GM18520 (cell line): ENCODE measurements at regions not wholly inside any gene's neighbourhood (a gene's known extent, or its start where the extent isn't known, plus 50 kb on each side); places are given as distances from the start of the nearest gene placed in this dataset.

Source experiments
- ATAC-seq: cut with Tn5 transposase; IDR thresholded peaks from one replicate; pipeline ENCODE4 v1.9.1; 2021; ENCODE audit not compliant: unreplicated experiment

DNA sequence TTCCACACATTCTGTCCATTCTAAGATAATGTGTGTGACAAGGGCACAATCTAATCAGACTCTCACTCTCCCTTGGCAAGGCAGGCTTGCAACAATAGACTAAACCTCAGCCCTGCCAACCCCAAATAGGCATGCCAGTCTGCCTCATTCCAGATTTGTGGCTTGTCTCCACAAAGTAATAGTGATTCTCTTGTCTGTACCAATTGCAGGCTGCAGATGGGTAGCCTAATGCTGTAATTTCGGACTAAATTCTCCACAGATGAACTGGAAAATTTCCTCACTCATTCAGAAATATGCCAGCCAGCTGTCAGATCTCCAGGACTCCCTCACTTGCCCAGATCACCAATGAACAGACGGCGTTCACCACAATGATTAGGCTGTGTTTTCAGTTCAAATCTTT lies 413.6 kb downstream of the ELAVL2 start:
- no peak for ATAC-seq

DNA sequence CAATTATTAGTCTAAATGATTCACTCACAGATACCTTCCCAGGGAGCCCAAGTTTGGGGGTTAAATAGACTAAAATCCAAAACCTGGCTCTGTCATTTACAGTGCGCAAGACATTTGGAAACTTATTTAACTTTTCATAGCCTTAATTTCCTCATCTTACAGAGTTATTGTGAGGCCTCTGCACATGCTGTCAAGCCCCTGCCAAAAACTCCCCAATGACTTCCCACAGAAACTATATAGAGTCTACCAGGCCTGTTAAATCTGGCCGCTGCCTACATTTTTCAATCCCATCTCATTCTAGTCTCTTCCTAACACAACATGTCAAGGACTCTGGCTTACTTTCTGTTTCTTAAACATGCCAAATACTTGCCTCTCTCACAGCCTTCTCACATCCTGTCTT lies 412.5 kb downstream of the ELAVL2 start:
- no peak for ATAC-seq

GRCh38 chr9:23423999-23424398 lies 402.0 kb downstream of the ELAVL2 start:
- ATAC-seq: no peak

DNA sequence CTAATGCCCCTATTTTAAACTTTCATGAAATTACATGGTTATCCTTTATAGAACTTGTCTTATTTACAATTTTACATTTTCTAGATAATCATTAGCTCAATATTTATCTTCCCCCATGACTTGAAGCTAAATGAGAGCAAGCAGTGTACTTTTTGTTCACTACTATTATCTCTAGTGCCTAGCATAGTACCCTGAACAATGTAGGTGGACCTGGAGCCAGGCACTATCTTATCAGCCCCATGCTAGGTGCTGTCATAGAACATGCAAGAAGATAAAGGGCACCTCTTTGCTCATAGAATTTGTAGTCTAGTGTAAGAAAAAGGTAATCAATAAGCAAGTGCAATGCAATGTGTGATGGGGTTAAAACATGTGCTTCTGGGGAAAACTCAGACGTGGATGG lies 399.9 kb downstream of the ELAVL2 start:
- no peak for ATAC-seq

DNA sequence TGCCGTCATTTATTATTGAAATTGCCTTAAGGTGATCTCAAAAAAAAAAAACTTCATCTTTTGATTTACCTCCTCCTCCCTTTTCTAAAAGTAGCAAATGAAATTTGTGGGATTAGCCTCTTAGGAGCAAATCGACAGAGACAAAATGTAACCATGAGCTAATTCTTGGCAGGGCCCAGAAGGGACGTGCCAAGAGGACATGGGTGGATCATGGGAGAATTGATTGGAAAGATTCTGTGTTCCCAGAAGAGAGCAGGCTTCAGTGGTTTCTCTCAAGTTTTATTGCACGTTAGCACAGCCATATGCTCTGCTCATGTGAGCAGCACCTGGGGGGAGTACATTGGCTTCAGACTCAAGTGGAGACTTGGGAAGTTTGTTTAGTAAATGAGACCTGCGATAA lies 394.6 kb downstream of the ELAVL2 start:
- no peak for ATAC-seq

DNA sequence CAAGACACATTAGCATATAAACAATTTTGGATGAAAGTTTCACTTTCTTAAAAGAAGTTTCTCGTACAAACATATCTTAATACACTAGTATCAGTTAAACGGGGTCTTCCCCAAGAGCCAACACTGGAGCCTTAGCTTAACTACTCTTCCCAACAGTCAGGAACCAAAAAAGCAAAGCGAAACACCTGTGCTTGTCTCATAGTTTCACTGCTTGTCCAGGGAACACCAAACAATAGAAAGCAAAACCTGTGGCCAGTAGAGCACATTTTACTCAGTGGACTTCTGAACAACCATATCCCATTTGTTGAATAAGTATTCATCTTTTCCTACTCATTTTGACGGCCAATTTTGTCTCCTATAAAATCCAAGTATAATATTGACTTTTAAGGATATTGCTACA lies 391.4 kb downstream of the ELAVL2 start:
- ATAC-seq: no peak

GRCh38 chr9:23438299-23438907 lies 387.6 kb downstream of the ELAVL2 start:
- ATAC-seq: no peak

GRCh38 chr9:23441275-23441674 lies 384.8 kb downstream of the ELAVL2 start:
- ATAC-seq: no peak

DNA sequence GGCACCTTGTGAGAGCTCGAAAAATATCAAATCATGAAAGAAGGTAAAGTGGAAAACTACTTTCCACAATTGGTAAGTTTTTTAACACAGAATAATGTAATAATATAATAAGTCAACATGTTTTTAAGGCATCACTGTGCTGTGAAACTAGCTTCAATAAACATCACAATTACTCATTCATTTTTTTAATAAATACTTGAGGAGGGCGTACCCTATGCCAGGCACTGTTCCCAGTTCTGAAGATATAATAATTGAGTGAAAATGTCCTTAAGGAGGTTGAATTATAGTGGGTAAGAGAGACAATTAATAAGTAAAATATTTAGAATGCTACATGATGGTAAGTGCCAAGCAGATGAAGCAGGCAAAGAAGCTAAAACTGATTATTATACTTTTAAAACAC lies 381.4 kb downstream of the ELAVL2 start:
- ATAC-seq: no peak

- no peak for ATAC-seq
These were observed 378.9 kb downstream of the ELAVL2 start for GRCh38 chr9:23447166-23447565.

DNA sequence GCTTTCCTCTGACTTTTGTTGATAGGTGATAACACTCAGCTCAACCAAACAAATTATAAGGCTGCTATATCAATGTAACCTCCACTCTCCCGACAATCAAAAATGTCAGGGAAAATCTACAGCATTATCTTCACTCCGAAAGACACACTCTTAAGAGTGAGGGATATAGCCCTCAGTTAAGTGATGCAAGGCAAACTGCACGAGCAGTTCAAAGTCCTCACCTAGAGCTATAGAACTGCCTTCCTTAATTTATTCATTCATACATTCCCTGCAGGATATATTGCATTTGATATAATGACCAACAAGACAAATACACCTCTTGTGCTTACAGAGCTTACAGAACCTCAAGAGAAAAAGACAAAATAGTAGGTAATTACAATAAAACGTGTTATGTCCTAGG lies 378.1 kb downstream of the ELAVL2 start:
- no peak for ATAC-seq

DNA sequence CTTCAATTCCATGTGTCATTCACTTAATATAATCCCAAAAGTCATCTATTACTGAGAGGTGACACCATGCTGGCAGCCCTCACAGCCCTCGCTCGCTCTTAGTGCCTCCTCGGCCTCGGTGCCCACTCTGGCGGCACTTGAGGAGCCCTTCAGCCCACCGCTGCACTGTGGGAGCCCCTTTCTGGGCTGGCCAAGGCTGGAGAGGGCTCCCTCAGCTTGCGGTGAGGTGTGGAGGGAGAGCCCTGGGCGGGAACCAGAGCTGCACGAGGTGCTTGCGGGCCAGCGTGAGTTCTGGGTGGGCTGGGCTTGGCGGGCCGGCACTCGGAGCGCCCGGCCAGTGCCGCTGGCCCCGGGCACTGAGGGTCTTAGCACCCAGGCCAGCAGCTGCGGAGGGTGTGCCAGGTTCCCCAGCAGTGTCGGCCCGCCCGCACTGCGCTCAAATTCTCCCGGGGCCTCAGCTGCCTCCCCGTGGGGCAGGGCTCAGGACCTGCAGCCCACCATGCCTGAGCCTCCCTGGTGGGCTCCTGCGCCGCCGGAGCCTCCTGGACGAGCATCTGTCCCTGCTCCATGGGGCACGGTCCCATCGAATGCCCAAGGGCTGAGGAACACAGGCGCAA lies 374.1 kb downstream of the ELAVL2 start:
- ATAC-seq: no peak

DNA sequence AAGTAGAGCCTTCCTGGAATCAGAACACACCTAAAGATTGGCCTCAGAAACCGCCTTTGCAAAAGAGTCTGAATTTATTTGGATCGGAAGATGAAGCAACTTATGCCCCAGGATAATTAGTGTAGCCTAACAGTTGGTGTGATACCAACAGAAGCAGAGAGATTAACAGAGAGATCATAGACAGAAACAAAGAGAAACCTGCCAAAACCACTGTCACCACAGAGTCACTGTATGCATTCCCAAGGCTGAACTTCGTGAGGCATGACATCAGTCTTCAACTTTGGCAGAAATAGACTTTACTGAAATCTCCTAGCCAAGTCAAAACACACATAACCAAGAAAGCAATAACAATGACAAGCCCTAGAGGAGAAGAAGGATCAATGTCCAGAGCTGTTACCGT lies 361.8 kb downstream of the ELAVL2 start:
- ATAC-seq: no peak

DNA sequence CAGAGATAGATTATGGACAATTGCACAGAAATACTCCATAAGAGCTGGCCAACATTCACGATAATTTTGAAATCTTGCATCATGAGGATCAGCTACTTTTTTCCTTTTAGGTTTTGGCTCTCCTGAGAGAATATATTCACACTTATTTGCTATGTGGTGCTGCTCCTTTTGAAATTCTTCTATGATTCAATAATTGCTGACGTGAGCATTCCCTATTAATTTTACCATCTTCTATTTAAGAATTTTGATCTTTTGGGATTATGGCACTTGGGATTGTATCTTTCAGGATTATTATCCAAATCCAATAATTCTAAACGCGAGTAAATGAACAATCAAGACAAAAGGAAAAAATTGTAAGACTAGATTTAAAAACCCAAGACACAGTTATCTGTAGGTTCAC lies 358.8 kb downstream of the ELAVL2 start:
- no peak for ATAC-seq

- ATAC-seq: no peak
These were observed 348.1 kb downstream of the ELAVL2 start for GRCh38 chr9:23477908-23478307.

DNA sequence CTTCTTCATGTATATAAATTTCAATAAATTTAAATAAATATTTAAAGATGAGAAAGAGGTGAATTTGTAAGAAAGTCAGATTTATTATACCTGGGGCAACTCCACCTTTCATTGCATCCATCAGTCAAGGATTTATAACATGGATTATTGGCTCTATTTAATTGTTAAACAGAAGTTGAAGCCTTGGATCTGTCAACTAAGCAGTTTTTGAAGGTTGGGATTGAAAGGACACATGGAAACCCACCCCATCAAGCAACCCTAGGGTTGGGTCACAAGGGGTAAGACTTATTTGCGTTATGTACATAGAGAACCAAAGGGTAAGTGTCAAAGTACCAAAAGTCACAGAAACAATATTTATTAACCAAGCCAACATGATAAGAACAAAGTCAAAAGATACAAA lies 342.5 kb downstream of the ELAVL2 start:
- no peak for ATAC-seq

DNA sequence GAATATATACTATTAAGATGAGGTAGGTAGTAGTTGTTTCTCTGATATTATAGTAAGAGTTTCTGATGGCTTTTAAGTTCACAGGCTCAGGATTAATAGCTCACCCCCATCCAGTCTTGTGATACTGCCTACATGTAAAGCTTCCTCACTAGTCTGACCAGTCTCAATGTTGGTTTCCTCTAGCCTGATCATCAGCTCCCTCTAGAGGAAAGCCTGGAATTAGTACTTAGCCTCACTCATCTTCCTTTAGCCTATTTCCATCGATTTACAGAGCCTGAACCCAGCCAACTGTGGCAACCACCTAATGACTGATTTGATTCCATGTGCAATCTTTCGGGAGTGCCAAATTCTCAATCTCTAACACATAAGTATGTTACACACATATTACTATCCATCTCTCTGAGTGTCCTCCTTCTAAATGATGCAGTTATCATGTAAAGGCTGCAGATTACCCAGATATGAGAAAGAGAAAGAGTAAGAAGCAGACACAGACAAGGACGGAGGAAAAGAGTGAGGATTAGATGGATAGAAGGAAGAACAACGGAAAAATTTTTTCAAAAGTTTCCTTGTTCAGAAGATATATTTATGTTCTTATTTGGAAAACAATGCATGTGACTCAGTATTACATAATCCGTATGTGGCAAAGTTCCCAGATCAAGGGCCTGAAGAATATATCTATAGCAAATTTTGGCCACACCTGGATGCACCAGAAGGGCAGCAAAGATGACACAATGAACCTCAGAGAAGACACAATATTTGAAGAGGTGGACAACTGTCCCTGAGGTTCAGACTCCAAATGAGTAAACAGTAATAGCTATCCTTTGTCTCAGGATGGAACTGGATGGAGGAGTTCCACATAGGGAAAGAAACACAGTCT lies 333.7 kb downstream of the ELAVL2 start:
- ATAC-seq: no peak

- no peak for ATAC-seq
These were observed 332.8 kb downstream of the ELAVL2 start for GRCh38 chr9:23493219-23493618.

DNA sequence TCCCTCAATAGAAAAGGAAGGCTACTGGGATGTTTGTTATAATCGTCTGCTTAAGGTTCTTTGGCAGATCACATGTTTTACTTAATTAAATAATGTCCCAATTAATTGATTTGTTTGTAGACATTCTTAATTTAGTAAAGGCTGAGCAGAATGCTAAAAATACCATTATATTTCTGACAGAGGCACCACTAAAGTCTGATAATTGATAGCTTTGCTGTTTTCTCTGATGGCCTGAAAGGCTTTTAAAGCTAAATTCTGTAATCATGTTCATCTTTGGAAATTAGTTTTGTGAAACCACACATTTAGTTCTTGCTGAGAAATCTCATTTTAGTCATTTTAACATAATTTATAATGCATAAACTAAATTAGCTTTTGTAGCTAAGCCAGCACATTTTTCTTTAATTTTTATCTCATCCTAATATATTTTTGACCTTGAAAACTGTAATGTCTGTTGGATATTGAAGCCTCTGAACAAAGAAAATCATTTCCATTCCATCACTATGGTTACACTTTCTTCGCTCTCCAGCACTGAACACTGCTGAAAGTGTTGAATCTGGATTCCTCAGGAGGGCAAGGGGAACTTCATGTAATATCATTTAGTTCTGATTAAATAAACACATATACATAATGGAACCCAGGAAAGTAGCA lies 329.4 kb downstream of the ELAVL2 start:
- no peak for ATAC-seq

GRCh38 chr9:23497137-23497504 lies 328.9 kb downstream of the ELAVL2 start:
- ATAC-seq: no peak

GRCh38 chr9:23502004-23502403 lies 324.0 kb downstream of the ELAVL2 start:
- no peak for ATAC-seq

DNA sequence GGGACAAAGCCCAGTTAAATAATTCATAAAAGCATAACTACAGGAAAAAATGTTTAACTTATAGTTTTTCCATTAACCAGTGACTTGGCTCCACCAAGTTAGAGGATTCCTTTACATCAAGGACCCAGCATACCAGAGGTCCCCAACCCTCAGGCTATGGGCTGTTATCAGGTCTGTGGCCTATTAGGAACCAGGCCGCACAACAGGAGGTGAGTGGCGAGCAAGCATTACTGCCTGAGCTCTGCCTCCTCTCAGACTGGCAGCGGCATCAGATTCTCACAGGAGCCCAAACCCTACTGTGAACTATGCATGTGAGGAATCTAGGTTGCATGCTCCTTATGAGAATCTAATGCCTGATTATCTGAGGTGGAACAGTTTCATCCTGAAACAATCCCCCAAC lies 303.1 kb downstream of the ELAVL2 start:
- ATAC-seq: no peak
